ENCODE measurements at regions not wholly inside any gene's neighbourhood (a gene's known extent, or its start where the extent isn't known, plus 50 kb on each side); places are given as distances from the start of the nearest gene placed in this dataset.

- H3K23ac ChIP-seq (ENCODE audit: insufficient read length, low read depth, low read length): no peak overlapping the region
- no peak overlapping the region for H2BK120ac ChIP-seq (ENCODE audit: low read depth, low read length, poor library complexity, severe bottlenecking)
- H3K9me3 ChIP-seq (ENCODE audit: control insufficient read depth, low read depth, low read length): no peaks in the 10 kb centered on the region
- H3K9me3 Mint-ChIP-seq: peaks cover 0 to 3% of the 10 kb centered on the region in 2 experiments; a peak in 1 of 5 replicates
- H3K36me3 Mint-ChIP-seq (ENCODE audit: insufficient read depth in 1 of 3, low read depth in 3 of 3): no peaks in the 10 kb centered on the region; a peak in 1 of 7 replicates
- H3K4me1 ChIP-seq (ENCODE audit: insufficient read depth, low read length): no peaks in the 10 kb centered on the region
- H3K79me1 ChIP-seq (ENCODE audit: insufficient read depth, low read depth, low read length, poor library complexity, severe bottlenecking): no peaks in the 10 kb centered on the region
- no peak overlapping the region for H3K27ac ChIP-seq (ENCODE audit: insufficient read length, low read depth, low read length)
- H3K23me2 ChIP-seq (ENCODE audit: insufficient read length, low read depth, low read length, poor library complexity, severe bottlenecking): no peaks in the 10 kb centered on the region
- H3K27me3 Mint-ChIP-seq (ENCODE audit: low read depth): no peaks in the 10 kb centered on the region
- no peak overlapping the region for H4K5ac ChIP-seq (ENCODE audit: insufficient read length, low read depth, low read length)
- no peaks in the 10 kb centered on the region for H4K20me1 ChIP-seq (ENCODE audit: control insufficient read depth, insufficient read depth, insufficient read length)
- TF ChIP-seq CTCF (conservative IDR thresholded peaks at IDR 0.05): no peak
- H3K9ac ChIP-seq (ENCODE audit: extremely low read depth, insufficient read length, low read length): no peak overlapping the region
- H3K56ac ChIP-seq (ENCODE audit: insufficient read length, low read depth, low read length): no peak overlapping the region
- H3K4me3 Mint-ChIP-seq: no peak overlapping the region
- no peaks in the 10 kb centered on the region for H3K27me3 ChIP-seq (ENCODE audit: insufficient read depth, low read length)
- no peak overlapping the region for H2AK5ac ChIP-seq (ENCODE audit: insufficient read length, low read length)
- no peak overlapping the region for H2BK20ac ChIP-seq (ENCODE audit: low read depth, low read length, poor library complexity, severe bottlenecking)
- no peak overlapping the region for H2AFZ ChIP-seq (ENCODE audit: low read length)
- H2BK5ac ChIP-seq (ENCODE audit: insufficient read length, low read length): no peak overlapping the region
- no peak overlapping the region for H3K27ac Mint-ChIP-seq
- no peak overlapping the region for H4K8ac ChIP-seq (replicated peaks; ENCODE audit: insufficient read length, low read depth, low read length)
- no peak overlapping the region for H3T11ph ChIP-seq (ENCODE audit: low read length)
- no peak overlapping the region for H3K4ac ChIP-seq (ENCODE audit: low read depth, low read length)
- H3K4me1 Mint-ChIP-seq: peaks cover 0 to under 1% of the 10 kb centered on the region in 2 experiments; a peak in 1 of 4 replicates
- no peak overlapping the region for H3K14ac ChIP-seq (ENCODE audit: insufficient read depth, low read length)
- H3K18ac ChIP-seq (ENCODE audit: insufficient read length, low read depth, low read length): no peak overlapping the region
- no peak overlapping the region for H2BK12ac ChIP-seq (ENCODE audit: insufficient read length, low read depth, low read length)
- H2BK15ac ChIP-seq (ENCODE audit: low read depth, low read length): no peak overlapping the region
- DNase-seq: no peak
- WGBS (ENCODE audit: extremely low coverage, insufficient read length, low lambda C conversion rate): no CpG with 5 or more reads among the region's 2 CpGs
- H3K4me2 ChIP-seq (ENCODE audit: insufficient read depth, insufficient read length, low read length): no peak overlapping the region
- no peaks in the 10 kb centered on the region for H3K79me2 ChIP-seq (ENCODE audit: insufficient read depth, low read length)
- no peak overlapping the region for H4K91ac ChIP-seq (ENCODE audit: insufficient read length, low read depth, low read length)
These were observed 649.5 kb downstream of the LRRC70 start for GRCh38 chr5:63228154-63228553.

Data from H9 (cell line).